ENCODE measurements at regions not wholly inside any gene's neighbourhood (a gene's known extent, or its start where the extent isn't known, plus 50 kb on each side); places are given as distances from the start of the nearest gene placed in this dataset.

DNA sequence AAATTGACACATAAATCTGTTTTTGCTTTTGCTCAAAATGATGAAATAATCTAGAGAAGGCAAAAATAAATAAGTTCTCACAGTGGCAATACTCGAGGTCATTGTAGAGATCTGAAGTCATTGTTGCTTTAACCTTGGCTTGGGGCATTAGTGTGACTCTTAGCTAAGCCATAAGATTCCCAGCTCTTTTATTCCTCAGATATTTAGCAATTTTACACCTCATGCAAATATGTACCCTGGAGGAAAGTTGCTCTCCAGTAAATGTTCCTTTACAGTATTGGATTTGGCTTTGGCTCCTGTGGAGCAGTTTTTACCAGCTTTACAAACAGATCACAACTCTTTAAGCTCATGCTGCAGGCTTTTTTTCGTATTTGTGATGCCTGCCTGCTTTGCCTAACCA, 134.2 kb upstream of the NABP1 start:
- Histone ChIP-seq H3K27ac (no peak overlapping the region), H3K4me1 (no peaks in the 10 kb centered on the region), H3K36me3 (no peaks in the 10 kb centered on the region), H3K27me3 (no peaks in the 10 kb centered on the region), H3K4me3 (no peak overlapping the region), H3K9me3 (peaks cover 3% of the 10 kb centered on the region)
- ATAC-seq (no peak), DNase-seq (no peak)
- TF ChIP-seq, protein P1, sequence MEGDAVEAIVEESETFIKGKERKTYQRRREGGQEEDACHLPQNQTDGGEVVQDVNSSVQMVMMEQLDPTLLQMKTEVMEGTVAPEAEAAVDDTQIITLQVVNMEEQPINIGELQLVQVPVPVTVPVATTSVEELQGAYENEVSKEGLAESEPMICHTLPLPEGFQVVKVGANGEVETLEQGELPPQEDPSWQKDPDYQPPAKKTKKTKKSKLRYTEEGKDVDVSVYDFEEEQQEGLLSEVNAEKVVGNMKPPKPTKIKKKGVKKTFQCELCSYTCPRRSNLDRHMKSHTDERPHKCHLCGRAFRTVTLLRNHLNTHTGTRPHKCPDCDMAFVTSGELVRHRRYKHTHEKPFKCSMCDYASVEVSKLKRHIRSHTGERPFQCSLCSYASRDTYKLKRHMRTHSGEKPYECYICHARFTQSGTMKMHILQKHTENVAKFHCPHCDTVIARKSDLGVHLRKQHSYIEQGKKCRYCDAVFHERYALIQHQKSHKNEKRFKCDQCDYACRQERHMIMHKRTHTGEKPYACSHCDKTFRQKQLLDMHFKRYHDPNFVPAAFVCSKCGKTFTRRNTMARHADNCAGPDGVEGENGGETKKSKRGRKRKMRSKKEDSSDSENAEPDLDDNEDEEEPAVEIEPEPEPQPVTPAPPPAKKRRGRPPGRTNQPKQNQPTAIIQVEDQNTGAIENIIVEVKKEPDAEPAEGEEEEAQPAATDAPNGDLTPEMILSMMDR (IDR thresholded peaks at IDR 0.05): no peak
- intact Hi-C loops (cut with DNase I): no loop called here

- intact Hi-C loops (cut with DNase I): no loop called here
- Histone ChIP-seq H3K4me3 (no peak overlapping the region), H3K27ac (no peak overlapping the region), H3K36me3 (no peaks in the 10 kb centered on the region), H3K27me3 (no peaks in the 10 kb centered on the region), H3K4me1 (no peaks in the 10 kb centered on the region), H3K9me3 (peaks cover 3% of the 10 kb centered on the region)
- no peak for ATAC-seq
- DNase-seq: no peak
- TF ChIP-seq, protein P1 (IDR thresholded peaks at IDR 0.05): no peak
Observed at GRCh38 chr2:191544461-191545062, 133.4 kb upstream of the NABP1 start.

GRCh38 chr2:191545361-191545760, 132.6 kb upstream of the NABP1 start:
- no peak overlapping the region for H3K27ac ChIP-seq
- H3K36me3 ChIP-seq: no peaks in the 10 kb centered on the region
- intact Hi-C loops (cut with DNase I): no loop called here
- TF ChIP-seq, protein P1 (IDR thresholded peaks at IDR 0.05): no peak
- no peaks in the 10 kb centered on the region for H3K4me1 ChIP-seq
- no peak overlapping the region for H3K4me3 ChIP-seq
- peaks cover 3% of the 10 kb centered on the region for H3K9me3 ChIP-seq
- DNase-seq: no peak
- H3K27me3 ChIP-seq: no peaks in the 10 kb centered on the region
- no peak for ATAC-seq

GRCh38 chr2:191552066-191552465, 125.9 kb upstream of the NABP1 start:
- Histone ChIP-seq H3K27ac (no peak overlapping the region), H3K36me3 (no peaks in the 10 kb centered on the region), H3K27me3 (no peaks in the 10 kb centered on the region), H3K4me1 (peaks cover 6% of the 10 kb centered on the region), H3K9me3 (no peaks in the 10 kb centered on the region), H3K4me3 (no peak overlapping the region)
- TF ChIP-seq, protein P1 (IDR thresholded peaks at IDR 0.05): no peak
- no peak for ATAC-seq
- no peak for DNase-seq
- intact Hi-C loops (cut with DNase I): loop anchor here (10.0 kb wide), 1 partner anchor 143 kb away; no protein-coding TSS in a partner anchor

GRCh38 chr2:191554240-191554639, 123.7 kb upstream of the NABP1 start:
- ATAC-seq (no peak), DNase-seq (no peak)
- Histone ChIP-seq H3K9me3 (no peaks in the 10 kb centered on the region), H3K4me3 (no peak overlapping the region), H3K36me3 (no peaks in the 10 kb centered on the region), H3K27me3 (no peaks in the 10 kb centered on the region), H3K27ac (no peak overlapping the region), H3K4me1 (peaks cover 6% of the 10 kb centered on the region)
- TF ChIP-seq, protein P1 (IDR thresholded peaks at IDR 0.05): no peak
- intact Hi-C loops (cut with DNase I): loop anchor here (10.0 kb wide), 1 partner anchor 141 kb away; no protein-coding TSS in a partner anchor
